ENCODE measurements at regions not wholly inside any gene's neighbourhood (a gene's known extent, or its start where the extent isn't known, plus 50 kb on each side); places are given as distances from the start of the nearest gene placed in this dataset.
"Not testable (repeated sequence)": the region's sequence is repeated elsewhere in the genome, so short reads cannot be mapped to it uniquely, and the experiment has no call there.

- TF ChIP-seq, protein P1, sequence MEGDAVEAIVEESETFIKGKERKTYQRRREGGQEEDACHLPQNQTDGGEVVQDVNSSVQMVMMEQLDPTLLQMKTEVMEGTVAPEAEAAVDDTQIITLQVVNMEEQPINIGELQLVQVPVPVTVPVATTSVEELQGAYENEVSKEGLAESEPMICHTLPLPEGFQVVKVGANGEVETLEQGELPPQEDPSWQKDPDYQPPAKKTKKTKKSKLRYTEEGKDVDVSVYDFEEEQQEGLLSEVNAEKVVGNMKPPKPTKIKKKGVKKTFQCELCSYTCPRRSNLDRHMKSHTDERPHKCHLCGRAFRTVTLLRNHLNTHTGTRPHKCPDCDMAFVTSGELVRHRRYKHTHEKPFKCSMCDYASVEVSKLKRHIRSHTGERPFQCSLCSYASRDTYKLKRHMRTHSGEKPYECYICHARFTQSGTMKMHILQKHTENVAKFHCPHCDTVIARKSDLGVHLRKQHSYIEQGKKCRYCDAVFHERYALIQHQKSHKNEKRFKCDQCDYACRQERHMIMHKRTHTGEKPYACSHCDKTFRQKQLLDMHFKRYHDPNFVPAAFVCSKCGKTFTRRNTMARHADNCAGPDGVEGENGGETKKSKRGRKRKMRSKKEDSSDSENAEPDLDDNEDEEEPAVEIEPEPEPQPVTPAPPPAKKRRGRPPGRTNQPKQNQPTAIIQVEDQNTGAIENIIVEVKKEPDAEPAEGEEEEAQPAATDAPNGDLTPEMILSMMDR (IDR thresholded peaks at IDR 0.05) = not testable (repeated sequence)
- not testable (repeated sequence) for TF ChIP-seq POLR2A (IDR thresholded peaks at IDR 0.05)
These were observed 791.3 kb downstream of the SPATA31A6 start for GRCh38 chr9:42974725-42975124.

Measured in heart left ventricle (tissue), 13 donors.